ENCODE measurements at regions not wholly inside any gene's neighbourhood (a gene's known extent, or its start where the extent isn't known, plus 50 kb on each side); places are given as distances from the start of the nearest gene placed in this dataset.

- TF ChIP-seq MAX (IDR thresholded peaks at IDR 0.05) (no peak), NR2F2 (IDR thresholded peaks at IDR 0.05) (no peak), YY1 (IDR thresholded peaks at IDR 0.05) (no peak), ZBTB33 (IDR thresholded peaks at IDR 0.05) (no peak)
Measured at GRCh38 chr10:8508882-8509281, 454.4 kb downstream of the GATA3 start (continued).

GRCh38 chr10:8510471-8510870 lies 456.0 kb downstream of the GATA3 start:
- 50% methylated on average over 1 of the region's 1 CpG for WGBS
- Histone ChIP-seq H3K27ac (ENCODE audit: low read depth in 1 of 2, low read length in 2 of 2) (no peak overlapping the region), H3K36me3 (ENCODE audit: control insufficient read depth in 4 of 4, insufficient read depth in 3 of 4, low read depth in 1 of 4, low read length in 3 of 4) (no peaks in the 10 kb centered on the region), H3K9ac (ENCODE audit: low read depth in 1 of 2, low read length in 2 of 2) (no peak overlapping the region), H3K27me3 (ENCODE audit: control insufficient read depth in 4 of 4, insufficient read depth in 4 of 4, low read length in 3 of 4) (peaks cover 0 to 17% (median 0%) of the 10 kb centered on the region in 4 donors), H3K4me1 (ENCODE audit: control insufficient read depth in 4 of 4, insufficient read depth in 4 of 4, low read length in 3 of 4) (no peaks in the 10 kb centered on the region), H3K4me3 (ENCODE audit: low read depth in 1 of 3, low read length in 3 of 3) (no peak overlapping the region), H3K9me3 (ENCODE audit: control insufficient read depth in 4 of 4, low read length in 3 of 4) (no peaks in the 10 kb centered on the region)
- DNase-seq (ENCODE audit: low spot score) = no peak
- TF ChIP-seq FOXA2 (IDR thresholded peaks at IDR 0.05) (no peak), CTCF (IDR thresholded peaks at IDR 0.05; ENCODE audit: low read depth, low read length, missing input control) (no peak), JUND (IDR thresholded peaks at IDR 0.05) (no peak), TAF1 (conservative IDR thresholded peaks at IDR 0.05) (no peak), SP1 (IDR thresholded peaks at IDR 0.05) (no peak), NR2F2 (IDR thresholded peaks at IDR 0.05) (no peak), ATF3 (IDR thresholded peaks at IDR 0.05) (no peak), RAD21 (IDR thresholded peaks at IDR 0.05) (no peak), RXRA (IDR thresholded peaks at IDR 0.05) (no peak), EGR1 (IDR thresholded peaks at IDR 0.05; ENCODE audit: low read depth in 2 of 2) (no peak), HNF4G (IDR thresholded peaks at IDR 0.05) (no peak), MAX (IDR thresholded peaks at IDR 0.05) (no peak), REST (IDR thresholded peaks at IDR 0.05) (no peak), HNF4A (conservative IDR thresholded peaks at IDR 0.05) (no peak), YY1 (IDR thresholded peaks at IDR 0.05) (no peak), GABPA (IDR thresholded peaks at IDR 0.05 in 1 of 2, conservative IDR thresholded peaks at IDR 0.05 in 1 of 2) (no peak), FOXA1 (IDR thresholded peaks at IDR 0.05) (no peak), ZBTB33 (IDR thresholded peaks at IDR 0.05) (no peak)
